Kidney epithelial cell (primary cell): ENCODE measurements at regions not wholly inside any gene's neighbourhood (a gene's known extent, or its start where the extent isn't known, plus 50 kb on each side); places are given as distances from the start of the nearest gene placed in this dataset.

ENCODE experiments used
- DNase-seq: peaks from one replicate; pipeline ENCODE4 v3.0.0-alpha.2; 2010; ENCODE audit warnings: low read depth
- H3K27me3 ChIP-seq: 2 replicates; pipeline ENCODE4 v1.6.0; 2011; ENCODE audit warnings: low read length; ENCODE audit not compliant: control insufficient read depth, insufficient read depth
- H3K36me3 ChIP-seq: 2 replicates; pipeline ENCODE4 v1.5.1; 2011; ENCODE audit warnings: low read length; ENCODE audit not compliant: control insufficient read depth, insufficient read depth
- H3K4me3 ChIP-seq: 2 replicates; pipeline ENCODE4 v1.5.1; 2011; ENCODE audit warnings: low read depth, mild to moderate bottlenecking, control low read depth, low read length
- CTCF ChIP-seq: IDR thresholded peaks from 2 replicates; pipeline ENCODE4 v1.5.1; 2011; ENCODE audit warnings: mild to moderate bottlenecking, moderate library complexity, low read length, control low read depth, inconsistent platforms; ENCODE audit not compliant: insufficient read depth, poor library complexity, severe bottlenecking

GRCh38 chr6:119978274-119978889 is 628.8 kb upstream of the MAN1A1 start:
- no peak overlapping the region for H3K4me3 ChIP-seq
- H3K27me3 ChIP-seq: no peaks in the 10 kb centered on the region
- DNase-seq: no peak
- peak; percentile 74 for TF ChIP-seq CTCF
- H3K36me3 ChIP-seq: no peaks in the 10 kb centered on the region

DNA sequence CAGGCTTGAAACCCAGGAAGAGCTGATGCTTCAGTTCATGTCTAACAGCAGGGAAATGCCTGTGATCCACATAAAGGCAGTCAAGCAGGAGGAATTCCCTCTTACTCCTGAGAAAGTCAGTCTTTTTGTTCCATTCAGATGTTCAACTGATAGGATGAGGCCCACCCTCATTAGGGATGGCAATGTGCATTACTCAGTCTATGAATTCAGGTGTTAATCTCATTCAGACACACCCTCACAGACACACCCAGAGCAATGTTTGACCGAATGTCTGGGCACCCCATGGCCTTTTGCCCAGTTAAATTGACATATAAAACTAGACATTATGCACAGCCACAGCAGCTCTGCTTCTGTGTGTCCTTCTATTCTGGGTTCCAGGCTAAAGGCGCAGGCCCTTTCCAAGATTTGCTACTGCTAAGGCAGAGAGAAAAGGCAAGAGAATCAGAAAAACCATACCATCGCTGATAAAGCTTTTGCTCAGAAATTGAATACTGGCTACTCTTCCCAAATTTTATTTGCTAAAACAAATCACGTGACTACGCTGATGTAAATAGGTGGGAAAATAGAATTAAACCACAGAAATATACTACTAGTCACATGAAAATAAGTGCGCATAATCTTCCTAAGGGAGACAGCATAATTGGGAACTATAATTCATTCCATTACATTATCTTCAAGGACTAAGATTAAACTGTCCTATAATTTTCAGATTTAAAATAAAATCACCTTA is 625.0 kb upstream of the MAN1A1 start:
- no peak for TF ChIP-seq CTCF
- Histone ChIP-seq H3K27me3 (no peaks in the 10 kb centered on the region), H3K36me3 (no peaks in the 10 kb centered on the region), H3K4me3 (no peak overlapping the region)
- DNase-seq: no peak

DNA sequence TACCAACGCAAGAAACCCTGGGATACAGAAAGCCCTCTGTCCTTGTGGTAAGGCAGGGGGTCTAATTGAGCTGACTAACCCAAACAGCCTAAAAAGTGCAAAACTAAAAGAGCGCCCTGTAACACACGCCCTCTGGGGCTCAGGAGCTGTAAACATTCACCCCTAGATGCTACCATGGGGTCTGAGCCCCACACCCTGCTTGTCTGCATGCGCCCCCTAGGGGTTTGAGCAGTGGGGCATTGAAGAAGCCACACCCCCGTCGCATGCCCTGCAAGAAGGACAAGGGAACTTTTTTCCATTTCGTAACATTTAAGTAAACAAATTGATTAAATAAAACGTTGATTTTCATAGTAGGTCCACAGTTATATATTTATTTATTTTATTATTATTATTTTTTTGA is 616.9 kb upstream of the MAN1A1 start:
- Histone ChIP-seq H3K27me3 (no peaks in the 10 kb centered on the region), H3K4me3 (no peak overlapping the region), H3K36me3 (no peaks in the 10 kb centered on the region)
- TF ChIP-seq CTCF: no peak
- no peak for DNase-seq

- no peak for DNase-seq
- no peak for TF ChIP-seq CTCF
- H3K27me3 ChIP-seq: no peaks in the 10 kb centered on the region
- no peaks in the 10 kb centered on the region for H3K36me3 ChIP-seq
- no peak overlapping the region for H3K4me3 ChIP-seq
Measured at GRCh38 chr6:119965900-119966299, 616.3 kb upstream of the MAN1A1 start.

GRCh38 chr6:119965008-119965407 is 615.4 kb upstream of the MAN1A1 start:
- Histone ChIP-seq H3K36me3 (no peaks in the 10 kb centered on the region), H3K27me3 (no peaks in the 10 kb centered on the region), H3K4me3 (no peak overlapping the region)
- DNase-seq: no peak
- TF ChIP-seq CTCF: no peak

GRCh38 chr6:119962505-119962904 is 612.9 kb upstream of the MAN1A1 start:
- no peak for DNase-seq

More at GRCh38 chr6:119962505-119962904, 612.9 kb upstream of the MAN1A1 start:
- no peak for TF ChIP-seq CTCF
- Histone ChIP-seq H3K4me3 (no peak overlapping the region), H3K27me3 (no peaks in the 10 kb centered on the region), H3K36me3 (no peaks in the 10 kb centered on the region)
